ENCODE measurements at regions not wholly inside any gene's neighbourhood (a gene's known extent, or its start where the extent isn't known, plus 50 kb on each side); places are given as distances from the start of the nearest gene placed in this dataset.

DNA sequence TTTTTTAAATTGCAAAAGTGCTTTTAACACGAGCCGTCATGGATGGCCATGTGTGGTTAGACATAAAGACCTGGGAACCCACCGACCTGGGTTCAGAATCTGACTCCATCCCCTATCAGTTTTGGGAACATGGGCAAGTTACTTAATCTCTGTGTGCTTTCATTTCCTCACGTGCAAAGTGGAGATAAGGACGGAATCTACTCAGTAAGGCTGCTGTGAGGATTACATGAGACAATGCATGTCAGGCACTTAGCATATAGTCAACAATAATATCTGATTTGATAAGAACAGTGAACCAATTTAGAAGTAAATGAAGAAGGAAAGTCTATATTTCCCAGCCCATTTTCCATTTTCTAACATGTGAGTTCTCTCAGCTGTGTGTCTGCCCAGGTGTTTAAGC lies 235.4 kb downstream of the SUDS3 start:
- no peak for DNase-seq

DNA sequence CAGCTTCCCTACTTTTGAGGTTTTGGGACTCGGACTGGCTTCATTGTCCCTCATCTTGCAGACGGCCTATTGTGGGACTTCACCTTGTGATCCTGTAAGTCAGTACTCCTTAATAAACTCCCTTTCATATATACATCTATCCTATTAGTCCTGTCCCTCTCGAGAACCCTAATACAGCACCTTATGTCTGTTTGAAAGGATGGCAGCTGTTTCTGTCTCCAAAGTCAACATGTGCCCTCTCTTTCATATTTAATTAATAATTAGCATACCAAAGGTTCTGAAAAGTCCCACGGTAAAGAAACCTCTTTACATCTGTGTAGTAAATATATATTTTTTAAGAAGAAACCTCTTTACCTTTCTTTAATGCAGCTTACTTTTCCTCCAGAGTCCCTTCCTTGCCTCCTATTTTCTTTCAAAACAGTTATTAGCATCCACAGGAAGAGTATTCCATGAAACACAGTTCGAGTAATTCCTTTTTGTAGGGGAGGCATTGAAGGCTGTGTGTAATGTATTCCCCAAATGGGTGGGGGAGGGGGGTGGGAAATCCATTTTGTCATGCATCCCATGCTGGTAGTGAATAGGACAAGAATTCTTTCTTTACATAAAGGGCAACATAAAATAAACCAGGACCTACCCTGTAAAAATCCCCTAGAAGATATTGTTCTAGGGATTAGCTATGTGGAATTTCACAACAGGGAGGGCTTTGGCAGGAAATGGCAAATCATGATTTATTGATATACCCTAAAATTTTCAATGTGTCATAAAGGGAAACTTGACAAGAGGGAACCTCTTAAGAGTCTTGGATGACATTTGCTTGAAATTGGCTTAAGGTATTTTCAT lies 241.5 kb downstream of the SUDS3 start:
- no peak for DNase-seq

GRCh38 chr12:118618695-118619094 lies 242.3 kb downstream of the SUDS3 start:
- DNase-seq: no peak

DNA sequence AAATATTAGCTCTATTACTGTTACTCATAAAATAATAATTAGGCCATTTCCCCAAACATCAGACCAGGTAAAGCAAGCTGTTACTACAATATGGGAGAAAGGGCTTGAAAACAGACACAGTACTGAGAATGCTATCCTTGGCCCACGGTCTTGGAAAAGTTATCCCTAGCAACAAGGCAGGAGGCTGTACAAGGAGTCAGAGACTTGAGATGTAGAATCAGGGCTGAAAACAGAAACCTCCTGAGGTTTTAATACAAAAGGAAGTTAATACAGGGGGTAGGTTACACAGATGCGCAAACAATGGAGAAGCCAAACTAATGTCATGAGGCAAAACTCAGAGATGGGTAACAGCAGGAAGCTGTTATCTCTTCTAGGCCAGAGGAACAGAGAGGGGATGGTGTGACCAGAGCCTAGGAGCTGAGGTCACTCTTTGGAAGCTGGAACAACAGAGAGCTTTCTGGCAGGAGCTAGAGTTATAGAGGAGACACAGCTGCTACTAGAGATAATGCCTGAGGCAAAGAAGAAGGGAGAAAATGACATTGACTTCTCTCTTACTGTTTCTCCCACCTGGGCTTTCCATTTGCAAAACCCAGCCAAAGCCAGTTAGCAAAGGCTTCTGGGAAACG lies 248.8 kb downstream of the SUDS3 start:
- DNase-seq: no peak

- DNase-seq: no peak
Observed at GRCh38 chr12:118633071-118633470, 256.7 kb downstream of the SUDS3 start.

- DNase-seq: no peak
Observed at GRCh38 chr12:118635276-118635675, 258.9 kb downstream of the SUDS3 start.

DNA sequence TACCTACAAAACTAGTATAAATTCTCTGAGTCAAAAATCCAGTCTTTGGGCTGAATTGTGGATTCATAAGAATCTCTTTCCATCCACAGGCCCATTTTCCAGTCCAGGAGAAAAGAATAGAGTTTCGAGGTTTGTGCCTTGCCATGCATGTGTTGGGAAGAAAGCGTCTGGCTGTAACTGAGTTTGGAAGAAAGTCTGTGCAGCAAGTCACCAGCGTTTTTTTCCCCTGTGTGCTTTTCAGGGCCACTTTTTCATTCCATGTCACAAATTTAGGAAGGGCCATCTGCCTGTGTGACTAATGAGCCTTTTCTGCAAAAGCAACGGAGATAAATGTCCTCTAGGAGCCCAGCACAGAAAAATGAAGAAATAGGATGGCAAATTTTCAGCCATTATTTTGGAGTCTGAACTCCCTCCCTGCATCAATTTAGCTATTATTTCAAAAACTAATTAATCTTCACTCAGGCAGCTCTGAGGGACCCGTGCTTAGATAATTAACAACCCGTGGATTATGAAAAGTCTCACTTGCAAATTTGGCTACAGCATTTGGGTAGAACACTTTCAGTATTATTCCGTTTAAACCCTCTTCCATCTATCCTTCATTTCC lies 261.5 kb downstream of the SUDS3 start:
- no peak for DNase-seq

GRCh38 chr12:118641249-118641648 lies 264.9 kb downstream of the SUDS3 start:
- DNase-seq: no peak

DNA sequence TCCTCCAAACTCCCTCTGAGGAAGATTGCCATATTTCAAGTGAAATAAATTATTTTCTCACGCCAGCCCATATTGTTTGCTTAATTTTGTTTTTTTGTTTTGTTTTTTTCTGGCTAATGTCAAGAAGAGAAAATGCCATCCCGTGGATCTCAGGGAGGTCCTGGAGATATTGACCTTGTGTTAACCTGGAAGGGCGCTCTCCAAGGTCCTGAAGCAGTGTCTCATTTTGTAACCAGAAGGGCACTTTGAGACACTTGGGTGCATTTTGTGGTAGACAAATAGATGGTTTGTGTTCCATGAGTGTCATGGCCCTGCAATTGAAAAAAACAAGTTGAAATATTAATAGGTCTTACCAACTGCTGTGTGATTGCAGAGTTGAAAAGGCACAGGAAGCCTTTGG lies 268.9 kb downstream of the SUDS3 start:
- no peak for DNase-seq

DNA sequence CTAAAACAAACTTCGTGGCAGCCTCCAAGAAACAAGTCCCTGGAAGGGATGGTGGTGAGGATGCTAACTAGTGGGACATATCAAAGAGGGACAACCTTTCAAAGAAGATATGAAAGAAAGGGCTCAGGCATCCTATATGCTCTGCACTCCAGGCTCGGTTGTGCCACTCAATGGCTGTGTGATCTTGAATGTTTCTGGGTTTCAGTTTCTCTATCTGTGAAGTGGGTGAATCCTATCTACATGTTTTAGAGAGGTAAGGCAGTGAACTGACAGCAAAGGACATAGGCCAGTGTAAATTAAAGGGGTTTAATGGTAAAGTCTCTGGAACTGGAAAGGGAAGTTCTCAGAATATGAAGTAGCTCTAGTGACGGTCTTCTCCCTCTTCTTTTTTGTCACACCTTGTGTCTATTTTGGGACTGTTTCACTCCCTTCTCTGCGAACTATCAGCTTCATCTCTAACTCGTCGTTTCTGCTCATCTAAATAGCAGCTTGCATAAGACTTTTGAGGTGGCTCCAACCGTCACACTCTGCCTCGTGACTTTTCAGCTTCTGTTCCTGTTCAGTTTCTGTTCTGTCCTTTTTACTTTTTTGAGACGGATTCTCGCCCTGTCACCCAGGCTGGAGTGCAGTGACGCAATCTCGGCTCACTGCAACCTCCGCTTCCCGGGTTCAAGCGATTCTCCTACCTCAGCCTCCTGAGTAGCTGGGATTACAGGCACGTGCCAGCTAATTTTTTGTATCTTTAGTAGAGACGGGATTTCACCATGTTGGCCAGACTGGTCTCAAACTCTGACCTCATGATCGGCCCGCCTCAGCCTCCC lies 273.6 kb downstream of the SUDS3 start:
- DNase-seq: no peak

GRCh38 chr12:118650586-118650960 lies 274.2 kb downstream of the SUDS3 start:
- DNase-seq: no peak

DNA sequence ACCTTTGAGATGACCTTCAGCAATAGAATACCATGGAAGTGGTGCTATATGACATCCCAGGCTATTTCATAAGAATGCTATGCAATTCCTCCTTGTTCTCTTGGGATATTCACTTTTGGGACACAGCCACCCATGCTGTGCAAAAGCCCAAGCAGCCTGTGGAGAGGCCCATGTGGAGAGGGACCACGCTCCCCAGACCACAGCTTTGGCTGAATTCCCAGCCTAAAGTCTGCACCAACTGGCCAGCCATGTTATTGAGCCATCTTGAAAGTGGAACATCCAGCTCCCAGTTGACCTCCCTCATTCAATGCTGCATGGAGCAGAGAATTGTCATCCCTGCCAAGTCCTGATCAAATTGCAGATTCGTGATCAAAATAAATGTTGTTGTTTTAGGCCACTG lies 275.1 kb downstream of the SUDS3 start:
- DNase-seq: no peak

DNA sequence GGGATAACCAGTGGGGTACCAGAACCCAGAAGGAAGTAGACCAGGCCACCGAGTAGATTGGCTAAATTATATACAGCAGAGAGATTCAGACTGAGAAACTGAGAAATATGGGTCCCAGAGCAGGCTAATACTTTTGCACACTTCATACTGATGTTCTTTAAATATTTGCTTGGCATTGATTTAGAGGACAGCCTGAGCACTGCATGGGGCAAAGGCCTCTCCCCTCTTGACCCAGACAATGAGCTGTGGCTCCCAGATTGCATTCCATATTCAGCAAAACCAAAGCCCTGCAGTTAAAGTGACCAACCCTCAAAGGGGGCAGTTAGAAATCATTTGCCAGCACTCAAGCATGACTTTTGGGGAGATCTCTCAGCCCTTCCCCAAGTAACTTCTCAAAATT lies 279.2 kb downstream of the SUDS3 start:
- DNase-seq: no peak

- no peak for DNase-seq
Observed at GRCh38 chr12:118680356-118680963, 300.9 kb upstream of the SRRM4 start.

DNA sequence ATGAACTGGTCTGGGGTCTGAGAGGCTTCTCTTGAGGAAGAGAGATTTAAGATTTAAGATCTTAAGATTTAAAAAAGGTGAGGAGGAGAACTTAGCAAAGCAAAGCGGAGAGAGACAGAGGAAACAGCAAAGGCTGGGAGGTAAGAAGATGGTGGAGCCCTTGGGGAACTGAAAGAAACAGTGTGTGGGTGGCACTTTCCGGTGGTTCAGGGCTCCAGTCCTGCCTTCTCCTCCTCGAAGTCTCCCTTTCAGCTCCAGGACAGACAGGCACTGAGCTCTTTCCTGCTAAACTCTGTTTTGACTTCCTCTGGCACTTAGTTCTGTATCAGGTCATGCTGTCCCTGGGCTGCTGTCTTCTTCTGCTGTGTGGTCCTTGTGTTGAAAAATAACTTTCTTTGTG lies 298.7 kb upstream of the SRRM4 start:
- no peak for DNase-seq

DNA sequence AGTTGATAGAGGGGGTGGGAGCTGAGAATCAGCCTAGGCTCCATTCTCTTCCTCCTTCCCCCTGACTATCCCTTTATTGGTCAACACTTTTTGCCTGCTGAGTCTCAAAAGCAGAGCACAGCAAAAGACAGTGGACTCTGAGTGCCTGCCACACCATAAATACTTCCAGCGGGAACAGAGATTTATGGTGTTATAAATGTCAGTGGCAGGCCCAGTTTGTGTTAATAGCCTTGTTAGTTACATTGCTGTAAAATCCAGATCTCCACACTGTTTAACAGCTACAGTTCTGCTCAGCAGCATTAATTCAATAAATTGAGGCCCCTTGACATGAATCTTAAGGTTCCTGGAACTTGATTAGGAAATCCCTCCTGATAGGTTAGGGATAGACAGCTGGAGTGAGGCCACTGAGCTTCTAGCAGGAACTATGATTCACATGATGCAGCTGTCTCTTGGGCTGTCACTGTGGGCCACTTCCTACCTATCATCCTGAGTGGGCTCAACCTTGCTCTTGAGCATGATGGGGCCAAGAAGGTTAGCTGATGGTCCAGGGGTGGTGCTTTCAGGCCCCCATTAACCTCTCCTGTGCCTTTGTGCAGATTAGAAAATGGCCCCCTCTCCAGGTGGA lies 295.2 kb upstream of the SRRM4 start:
- DNase-seq: no peak

DNA sequence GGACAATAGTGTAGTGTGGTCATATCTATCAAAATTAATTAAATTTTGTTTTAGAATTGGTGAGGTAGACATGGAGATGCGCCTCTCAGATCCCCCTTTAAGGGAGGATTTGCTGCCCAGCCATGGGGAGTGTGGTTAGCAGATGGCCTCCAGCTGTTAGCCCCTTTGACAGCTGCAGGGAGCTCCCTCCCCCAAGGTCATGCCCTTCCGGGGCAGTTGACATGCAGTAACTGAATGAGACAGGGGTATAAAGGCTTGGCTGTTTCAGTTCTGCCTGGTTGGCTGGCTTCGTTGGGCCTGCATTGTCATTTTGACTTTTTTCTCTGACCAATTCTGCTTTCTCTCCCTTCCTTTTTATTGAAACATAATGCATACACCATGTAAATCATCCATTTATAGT lies 291.5 kb upstream of the SRRM4 start:
- no peak for DNase-seq

- no peak for DNase-seq
Observed at GRCh38 chr12:118690506-118690905, 290.8 kb upstream of the SRRM4 start.

DNA sequence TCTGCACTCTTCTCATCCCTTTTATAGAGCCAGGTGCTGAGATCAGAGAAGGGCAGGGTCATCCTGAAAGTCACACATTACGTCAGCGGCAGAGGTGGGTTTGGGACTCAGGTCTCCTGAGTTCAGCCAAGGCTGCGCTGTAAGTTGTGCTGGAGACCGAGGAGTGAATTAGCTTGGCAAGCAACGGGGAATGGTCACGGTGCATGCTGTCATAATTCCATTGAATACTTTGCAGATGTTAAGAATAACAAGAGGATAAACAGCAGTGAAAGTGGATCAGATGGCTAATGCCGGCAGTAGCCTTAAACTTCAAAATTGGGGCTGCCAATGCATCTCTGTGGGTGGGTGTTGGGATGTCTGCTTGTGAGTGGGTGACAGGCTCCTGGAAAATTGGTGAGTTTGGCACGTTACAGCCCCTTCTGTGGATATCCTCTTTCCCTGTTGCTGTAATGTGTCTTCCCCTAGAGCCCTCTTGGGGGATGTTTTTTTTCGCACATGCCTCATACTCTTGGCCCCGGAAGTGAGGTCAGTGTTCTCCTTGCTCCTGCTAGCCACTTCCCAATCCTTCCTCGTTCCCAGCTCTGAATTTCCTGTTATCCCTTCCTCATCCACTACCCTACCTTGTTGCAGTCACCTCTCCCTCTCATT lies 287.1 kb upstream of the SRRM4 start:
- no peak for DNase-seq

- peak; percentile 5 for DNase-seq
Observed at GRCh38 chr12:118704527-118705241, 276.7 kb upstream of the SRRM4 start.

GRCh38 chr12:118706437-118706836 lies 274.9 kb upstream of the SRRM4 start:
- no peak for DNase-seq
